Neural progenitor cell (in vitro differentiated cells): ENCODE measurements at regions not wholly inside any gene's neighbourhood (a gene's known extent, or its start where the extent isn't known, plus 50 kb on each side); places are given as distances from the start of the nearest gene placed in this dataset.
"Not testable (repeated sequence)": the region's sequence is repeated elsewhere in the genome, so short reads cannot be mapped to it uniquely, and the experiment has no call there.

ENCODE experiments used
- DNase-seq: peaks from one replicate; pipeline ENCODE4 v3.0.0-alpha.2; 2016; ENCODE audit warnings: low spot score
- H2AFZ ChIP-seq: fragments of 200-600 bp; sonication (generic); replicated peaks from 2 replicates; pipeline ENCODE4 v1.6.1; 2016; ENCODE audit warnings: antibody characterized with exemption
- H3F3A ChIP-seq: fragments of 200-600 bp; sonication (generic); 2 replicates; pipeline ENCODE4 v1.6.1; 2016; ENCODE audit warnings: antibody characterized with exemption, low read depth
- H3K27ac ChIP-seq: fragments of 200-600 bp; sonication (generic); 2 replicates; pipeline ENCODE4 v1.5.1; 2016; ENCODE audit warnings: mild to moderate bottlenecking
- H3K27me3 ChIP-seq: fragments of 200-600 bp; sonication (generic); 2 replicates; pipeline ENCODE4 v1.6.1; 2016; ENCODE audit warnings: mild to moderate bottlenecking, moderate library complexity
- H3K36me3 ChIP-seq: fragments of 200-600 bp; sonication (generic); 2 replicates; pipeline ENCODE4 v1.5.1; 2016
- H3K4me1 ChIP-seq: fragments of 200-600 bp; sonication (generic); 2 replicates; pipeline ENCODE4 v1.6.1; 2016; ENCODE audit warnings: mixed run types
- H3K4me2 ChIP-seq: fragments of 200-600 bp; sonication (generic); 2 replicates; pipeline ENCODE4 v1.6.1; 2016
- H3K4me3 ChIP-seq: fragments of 200-600 bp; sonication (generic); 2 replicates; pipeline ENCODE4 v1.5.1; 2016
- H3K79me2 ChIP-seq: fragments of 200-600 bp; sonication (generic); 2 replicates; pipeline ENCODE4 v1.6.1; 2016; ENCODE audit warnings: low read depth
- H3K9ac ChIP-seq: fragments of 200-600 bp; sonication (generic); 2 replicates; pipeline ENCODE4 v1.6.1; 2016
- H3K9me3 ChIP-seq: fragments of 200-600 bp; sonication (generic); 2 replicates; pipeline ENCODE4 v1.5.1; 2016; ENCODE audit warnings: low read depth
- H4K20me1 ChIP-seq: fragments of 200-600 bp; sonication (generic); 2 replicates; pipeline ENCODE4 v1.6.1; 2016; ENCODE audit warnings: low read depth
- H3K27ac Mint-ChIP-seq: 3 replicates; pipeline ENCODE4 v1.8.0; 2021; ENCODE audit warnings: mixed read lengths
- H3K27me3 Mint-ChIP-seq: 2 replicates; pipeline ENCODE4 v1.8.0; 2022; ENCODE audit warnings: low read depth, mild to moderate bottlenecking, inconsistent platforms, moderate library complexity, mixed read lengths; ENCODE audit not compliant: insufficient read depth
- H3K36me3 Mint-ChIP-seq: 3 replicates; pipeline ENCODE4 v1.8.0; 2021; ENCODE audit warnings: mixed read lengths
- H3K4me1 Mint-ChIP-seq: 3 replicates; pipeline ENCODE4 v1.8.0; 2021; ENCODE audit warnings: mixed read lengths
- H3K4me3 Mint-ChIP-seq: 3 replicates; pipeline ENCODE4 v1.8.0; 2021; ENCODE audit warnings: mild to moderate bottlenecking, moderate library complexity, mixed read lengths
- H3K9me3 Mint-ChIP-seq: 3 replicates; pipeline ENCODE4 v1.8.0; 2020; ENCODE audit warnings: mixed read lengths
- EZH2 ChIP-seq: fragments of 200-600 bp; sonication (generic); IDR thresholded peaks from 2 replicates; pipeline ENCODE4 v1.6.1; 2017; ENCODE audit warnings: antibody characterized with exemption, mild to moderate bottlenecking, moderate library complexity
- EZH2phosphoT487 ChIP-seq: fragments of 200-600 bp; sonication (generic); IDR thresholded peaks from 2 replicates; pipeline ENCODE4 v1.6.1; 2017; ENCODE audit warnings: antibody characterized with exemption
- TF ChIP-seq, protein P1 (sequence below): fragments of 200-600 bp; sonication (generic); IDR thresholded peaks from 2 replicates; pipeline ENCODE4 v1.5.1; 2017; ENCODE audit warnings: antibody characterized with exemption, mild to moderate bottlenecking

DNA sequence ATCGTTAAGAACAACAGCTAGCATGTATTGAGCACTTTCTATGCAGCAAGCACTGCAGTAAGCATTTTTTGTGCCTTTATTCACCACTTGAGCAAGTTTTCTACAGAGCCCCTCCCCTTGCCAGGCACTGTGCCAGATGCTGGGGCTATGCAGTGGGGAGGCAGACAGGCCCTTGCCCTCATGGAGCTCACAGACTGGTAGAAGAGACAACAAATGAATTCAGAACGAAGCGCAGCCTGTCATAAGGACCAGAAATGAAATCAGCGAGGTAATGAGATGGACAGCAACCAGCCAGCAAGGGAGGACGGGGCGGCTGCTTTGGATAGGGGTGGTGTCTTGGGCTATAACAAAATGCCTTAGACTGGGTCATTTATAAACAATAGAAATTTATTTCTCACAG is 68.8 kb downstream of the C9orf50 start:
- Histone ChIP-seq H3K9me3 (no peaks in the 10 kb centered on the region), H3F3A (peaks cover 58% of the 10 kb centered on the region), H3K4me1 (peaks cover 28% of the 10 kb centered on the region), H3K9ac (no peak overlapping the region), H3K4me2 (no peak overlapping the region), H3K4me3 (no peak overlapping the region), H3K36me3 (no peaks in the 10 kb centered on the region), H3K27ac (no peak overlapping the region), H2AFZ (no peak overlapping the region), H3K27me3 (peaks cover 7% of the 10 kb centered on the region), H4K20me1 (no peaks in the 10 kb centered on the region), H3K79me2 (no peaks in the 10 kb centered on the region)
- Mint-ChIP-seq H3K9me3 (no peaks in the 10 kb centered on the region), H3K27me3 (peaks cover 12% of the 10 kb centered on the region), H3K4me3 (peak overlapping the region; percentile 57), H3K4me1 (peaks cover 65% of the 10 kb centered on the region), H3K36me3 (no peaks in the 10 kb centered on the region), H3K27ac (peak overlapping the region; percentile 85)
- no peak for DNase-seq
- TF ChIP-seq EZH2phosphoT487 (no peak), EZH2 (no peak)
- TF ChIP-seq, protein P1, sequence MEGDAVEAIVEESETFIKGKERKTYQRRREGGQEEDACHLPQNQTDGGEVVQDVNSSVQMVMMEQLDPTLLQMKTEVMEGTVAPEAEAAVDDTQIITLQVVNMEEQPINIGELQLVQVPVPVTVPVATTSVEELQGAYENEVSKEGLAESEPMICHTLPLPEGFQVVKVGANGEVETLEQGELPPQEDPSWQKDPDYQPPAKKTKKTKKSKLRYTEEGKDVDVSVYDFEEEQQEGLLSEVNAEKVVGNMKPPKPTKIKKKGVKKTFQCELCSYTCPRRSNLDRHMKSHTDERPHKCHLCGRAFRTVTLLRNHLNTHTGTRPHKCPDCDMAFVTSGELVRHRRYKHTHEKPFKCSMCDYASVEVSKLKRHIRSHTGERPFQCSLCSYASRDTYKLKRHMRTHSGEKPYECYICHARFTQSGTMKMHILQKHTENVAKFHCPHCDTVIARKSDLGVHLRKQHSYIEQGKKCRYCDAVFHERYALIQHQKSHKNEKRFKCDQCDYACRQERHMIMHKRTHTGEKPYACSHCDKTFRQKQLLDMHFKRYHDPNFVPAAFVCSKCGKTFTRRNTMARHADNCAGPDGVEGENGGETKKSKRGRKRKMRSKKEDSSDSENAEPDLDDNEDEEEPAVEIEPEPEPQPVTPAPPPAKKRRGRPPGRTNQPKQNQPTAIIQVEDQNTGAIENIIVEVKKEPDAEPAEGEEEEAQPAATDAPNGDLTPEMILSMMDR, result no peak

DNA sequence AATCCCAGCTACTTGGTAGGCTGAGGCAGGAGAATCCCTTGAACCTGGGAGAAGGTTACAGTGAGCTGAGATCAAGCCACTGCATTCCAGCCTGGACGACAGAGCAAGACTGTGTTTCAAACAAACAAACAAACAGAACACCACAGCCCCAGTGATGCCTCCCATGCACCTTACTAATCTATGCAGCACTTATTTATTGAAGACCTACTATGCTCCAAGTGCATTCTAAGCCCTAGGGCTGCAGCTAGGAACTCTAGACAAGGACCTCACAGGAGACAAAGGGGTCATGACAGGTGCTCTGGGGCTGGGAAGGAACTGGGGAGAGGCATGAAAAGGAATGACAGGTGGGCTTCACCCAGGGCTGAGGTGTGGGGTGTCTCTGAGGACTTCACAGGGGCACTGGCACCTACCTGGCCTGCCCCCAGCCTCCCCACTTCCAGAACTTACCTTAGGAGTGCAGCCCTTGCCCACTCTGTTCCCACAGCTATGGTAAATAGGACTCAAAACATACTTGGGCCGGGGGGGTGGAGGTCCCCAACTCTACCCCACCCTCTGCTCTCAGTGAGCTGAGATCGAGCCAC is 69.4 kb downstream of the C9orf50 start:
- Histone ChIP-seq H3K27me3 (peaks cover 7% of the 10 kb centered on the region), H3K36me3 (no peaks in the 10 kb centered on the region), H2AFZ (no peak overlapping the region), H3K27ac (no peak overlapping the region), H3K9ac (no peak overlapping the region), H3K4me3 (no peak overlapping the region), H3F3A (peaks cover 52% of the 10 kb centered on the region), H3K4me1 (peaks cover 23% of the 10 kb centered on the region), H3K4me2 (no peak overlapping the region), H3K9me3 (no peaks in the 10 kb centered on the region), H4K20me1 (no peaks in the 10 kb centered on the region), H3K79me2 (no peaks in the 10 kb centered on the region)
- Mint-ChIP-seq H3K9me3 (no peaks in the 10 kb centered on the region), H3K4me3 (no peak overlapping the region), H3K36me3 (no peaks in the 10 kb centered on the region), H3K27me3 (peaks cover 14% of the 10 kb centered on the region), H3K4me1 (peaks cover 61% of the 10 kb centered on the region), H3K27ac (no peak overlapping the region)
- DNase-seq, result no peak
- TF ChIP-seq EZH2phosphoT487 (no peak), EZH2 (no peak)
- TF ChIP-seq, protein P1, result no peak

DNA sequence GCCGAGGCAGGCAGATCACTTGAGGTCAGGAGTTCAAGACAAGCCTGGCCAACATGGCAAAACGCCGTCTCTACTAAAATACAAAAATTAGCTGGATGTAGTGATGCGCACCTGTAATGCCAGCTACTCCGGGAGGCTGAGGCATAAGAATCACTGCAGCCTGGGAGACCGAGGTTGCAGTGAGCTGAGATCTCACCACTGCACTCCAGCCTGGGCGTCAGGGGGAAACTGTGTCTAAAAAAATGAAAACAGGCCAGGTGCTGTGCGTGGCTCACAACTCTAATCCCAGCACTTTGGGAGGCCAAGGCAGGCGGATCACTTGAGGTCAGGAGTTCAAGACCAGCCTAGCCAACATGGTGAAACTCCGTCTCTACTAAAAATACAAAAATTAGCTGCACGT is 69.9 kb downstream of the C9orf50 start:
- not testable (repeated sequence) for DNase-seq, H3K36me3 ChIP-seq, H3K9me3 ChIP-seq, H3K4me3 ChIP-seq, H3K4me2 ChIP-seq, H3K27ac ChIP-seq, H3K36me3 Mint-ChIP-seq, H3K9me3 Mint-ChIP-seq, H4K20me1 ChIP-seq, H3K27me3 ChIP-seq, H2AFZ ChIP-seq, H3K79me2 ChIP-seq, H3K9ac ChIP-seq
- Mint-ChIP-seq H3K4me1 (peaks cover 59% of the 10 kb centered on the region), H3K27me3 (peaks cover 16% of the 10 kb centered on the region), H3K4me3 (peak overlapping the region; percentile 83), H3K27ac (peak overlapping the region; percentile 92)
- peaks cover 47% of the 10 kb centered on the region for H3F3A ChIP-seq
- H3K4me1 ChIP-seq, result peaks cover 18% of the 10 kb centered on the region

DNA sequence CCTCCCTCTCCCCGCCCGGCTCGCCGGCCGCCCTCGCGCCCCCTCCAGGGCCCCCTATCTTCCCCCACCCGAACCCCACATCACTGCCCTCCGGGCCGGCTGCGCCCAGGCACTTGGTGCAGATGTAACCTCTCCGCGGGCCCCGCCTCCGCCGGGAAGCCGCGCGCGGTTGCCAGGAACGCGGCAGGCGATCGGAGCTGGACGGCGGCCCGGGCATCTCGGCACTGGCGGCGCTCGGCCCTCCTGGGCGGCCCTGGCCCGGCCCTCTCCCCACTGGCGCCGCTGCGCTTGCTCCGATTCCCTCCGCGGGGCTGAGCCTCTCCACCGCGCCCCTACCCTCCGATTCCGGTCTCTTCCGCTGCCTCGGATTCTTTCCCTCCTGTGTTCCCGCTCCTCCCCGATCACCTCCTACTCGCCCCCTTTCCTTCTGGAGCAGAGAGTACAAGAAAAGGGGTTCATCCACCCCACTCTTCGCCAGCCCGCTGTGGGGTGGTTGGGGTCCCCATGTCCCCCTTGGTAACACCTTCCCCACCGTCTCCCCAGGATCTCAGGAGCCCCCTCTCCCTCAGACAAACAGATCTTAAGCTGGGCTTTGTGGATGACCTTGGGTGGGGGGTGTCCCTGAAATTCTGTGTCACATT is 70.6 kb downstream of the C9orf50 start:
- Mint-ChIP-seq H3K4me3 (peak overlapping the region; percentile 83), H3K9me3 (no peaks in the 10 kb centered on the region), H3K36me3 (no peaks in the 10 kb centered on the region), H3K4me1 (peaks cover 52% of the 10 kb centered on the region), H3K27me3 (peaks cover 14% of the 10 kb centered on the region), H3K27ac (peak overlapping the region; percentile 92)
- peak overlapping the region; percentile 69 for H3K4me3 ChIP-seq
- DNase-seq, result peak; percentile 82
- no peaks in the 10 kb centered on the region for H4K20me1 ChIP-seq
- peak overlapping the region; percentile 43 for H3K9ac ChIP-seq
- peak overlapping the region; percentile 87 for H2AFZ ChIP-seq
- no peaks in the 10 kb centered on the region for H3K79me2 ChIP-seq
- peaks cover 41% of the 10 kb centered on the region for H3F3A ChIP-seq
- TF ChIP-seq, protein P1, result no peak
- TF ChIP-seq EZH2phosphoT487, result no peak
- TF ChIP-seq EZH2, result no peak
- H3K4me1 ChIP-seq, result peaks cover 14% of the 10 kb centered on the region
- peak overlapping the region; percentile 94 for H3K4me2 ChIP-seq
- H3K9me3 ChIP-seq, result no peaks in the 10 kb centered on the region
- H3K27ac ChIP-seq, result no peak overlapping the region
- H3K27me3 ChIP-seq, result peaks cover 7% of the 10 kb centered on the region
- no peaks in the 10 kb centered on the region for H3K36me3 ChIP-seq
